Neural progenitor cell (in vitro differentiated cells): ENCODE measurements at regions not wholly inside any gene's neighbourhood (a gene's known extent, or its start where the extent isn't known, plus 50 kb on each side); places are given as distances from the start of the nearest gene placed in this dataset.
"Not testable (repeated sequence)": the region's sequence is repeated elsewhere in the genome, so short reads cannot be mapped to it uniquely, and the experiment has no call there.

Source experiments
- DNase-seq: peaks from one replicate; pipeline ENCODE4 v3.0.0-alpha.2; 2016; ENCODE audit warnings: low spot score
- H2AFZ ChIP-seq: fragments of 200-600 bp; sonication (generic); replicated peaks from 2 replicates; pipeline ENCODE4 v1.6.1; 2016; ENCODE audit warnings: antibody characterized with exemption
- H3F3A ChIP-seq: fragments of 200-600 bp; sonication (generic); 2 replicates; pipeline ENCODE4 v1.6.1; 2016; ENCODE audit warnings: antibody characterized with exemption, low read depth
- H3K27ac ChIP-seq: fragments of 200-600 bp; sonication (generic); 2 replicates; pipeline ENCODE4 v1.5.1; 2016; ENCODE audit warnings: mild to moderate bottlenecking
- H3K27me3 ChIP-seq: fragments of 200-600 bp; sonication (generic); 2 replicates; pipeline ENCODE4 v1.6.1; 2016; ENCODE audit warnings: mild to moderate bottlenecking, moderate library complexity
- H3K36me3 ChIP-seq: fragments of 200-600 bp; sonication (generic); 2 replicates; pipeline ENCODE4 v1.5.1; 2016
- H3K4me1 ChIP-seq: fragments of 200-600 bp; sonication (generic); 2 replicates; pipeline ENCODE4 v1.6.1; 2016; ENCODE audit warnings: mixed run types
- H3K4me2 ChIP-seq: fragments of 200-600 bp; sonication (generic); 2 replicates; pipeline ENCODE4 v1.6.1; 2016
- H3K4me3 ChIP-seq: fragments of 200-600 bp; sonication (generic); 2 replicates; pipeline ENCODE4 v1.5.1; 2016
- H3K79me2 ChIP-seq: fragments of 200-600 bp; sonication (generic); 2 replicates; pipeline ENCODE4 v1.6.1; 2016; ENCODE audit warnings: low read depth
- H3K9ac ChIP-seq: fragments of 200-600 bp; sonication (generic); 2 replicates; pipeline ENCODE4 v1.6.1; 2016
- H3K9me3 ChIP-seq: fragments of 200-600 bp; sonication (generic); 2 replicates; pipeline ENCODE4 v1.5.1; 2016; ENCODE audit warnings: low read depth
- H4K20me1 ChIP-seq: fragments of 200-600 bp; sonication (generic); 2 replicates; pipeline ENCODE4 v1.6.1; 2016; ENCODE audit warnings: low read depth
- H3K27ac Mint-ChIP-seq: 3 replicates; pipeline ENCODE4 v1.8.0; 2021; ENCODE audit warnings: mixed read lengths
- H3K27me3 Mint-ChIP-seq: 2 replicates; pipeline ENCODE4 v1.8.0; 2022; ENCODE audit warnings: low read depth, mild to moderate bottlenecking, inconsistent platforms, moderate library complexity, mixed read lengths; ENCODE audit not compliant: insufficient read depth
- H3K36me3 Mint-ChIP-seq: 3 replicates; pipeline ENCODE4 v1.8.0; 2021; ENCODE audit warnings: mixed read lengths
- H3K4me1 Mint-ChIP-seq: 3 replicates; pipeline ENCODE4 v1.8.0; 2021; ENCODE audit warnings: mixed read lengths
- H3K4me3 Mint-ChIP-seq: 3 replicates; pipeline ENCODE4 v1.8.0; 2021; ENCODE audit warnings: mild to moderate bottlenecking, moderate library complexity, mixed read lengths
- H3K9me3 Mint-ChIP-seq: 3 replicates; pipeline ENCODE4 v1.8.0; 2020; ENCODE audit warnings: mixed read lengths
- CTCF ChIP-seq: fragments of 200-600 bp; sonication (generic); IDR thresholded peaks from 2 replicates; pipeline ENCODE4 v1.5.1; 2017; ENCODE audit warnings: antibody characterized with exemption, mild to moderate bottlenecking
- EZH2 ChIP-seq: fragments of 200-600 bp; sonication (generic); IDR thresholded peaks from 2 replicates; pipeline ENCODE4 v1.6.1; 2017; ENCODE audit warnings: antibody characterized with exemption, mild to moderate bottlenecking, moderate library complexity
- EZH2phosphoT487 ChIP-seq: fragments of 200-600 bp; sonication (generic); IDR thresholded peaks from 2 replicates; pipeline ENCODE4 v1.6.1; 2017; ENCODE audit warnings: antibody characterized with exemption

DNA sequence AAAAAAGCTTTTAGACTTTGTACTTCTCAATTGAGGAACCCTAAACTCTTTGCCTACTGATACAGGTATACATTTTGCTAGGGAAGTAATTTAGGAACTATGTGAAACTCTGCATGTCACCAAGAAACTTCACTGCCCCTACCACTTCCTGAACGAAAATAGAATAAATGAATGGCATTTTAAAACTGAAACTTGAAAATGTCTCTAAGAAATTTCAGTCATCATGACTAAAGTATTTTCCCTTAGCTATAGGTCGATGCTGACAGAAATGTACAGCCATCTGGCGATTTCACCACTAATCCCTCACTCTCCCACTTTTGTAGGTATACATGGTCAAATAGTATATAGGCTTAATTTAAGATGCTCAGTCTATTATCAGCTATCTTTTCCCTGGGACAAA, 194.9 kb upstream of the SYT10 start:
- no peaks in the 10 kb centered on the region for H3K79me2 ChIP-seq
- DNase-seq = no peak
- Mint-ChIP-seq H3K36me3 (no peaks in the 10 kb centered on the region), H3K27me3 (no peaks in the 10 kb centered on the region), H3K4me1 (no peaks in the 10 kb centered on the region), H3K27ac (no peak overlapping the region), H3K9me3 (no peaks in the 10 kb centered on the region), H3K4me3 (no peak overlapping the region)
- no peak overlapping the region for H3K27ac ChIP-seq
- no peak overlapping the region for H3K4me2 ChIP-seq
- no peaks in the 10 kb centered on the region for H3K9me3 ChIP-seq
- H3K27me3 ChIP-seq = no peaks in the 10 kb centered on the region
- TF ChIP-seq CTCF = no peak
- TF ChIP-seq EZH2phosphoT487 = no peak
- no peak for TF ChIP-seq EZH2
- H3K9ac ChIP-seq = no peak overlapping the region
- no peak overlapping the region for H3K4me3 ChIP-seq
- no peak overlapping the region for H2AFZ ChIP-seq
- H4K20me1 ChIP-seq = no peaks in the 10 kb centered on the region
- H3K4me1 ChIP-seq = no peaks in the 10 kb centered on the region
- no peaks in the 10 kb centered on the region for H3K36me3 ChIP-seq
- no peaks in the 10 kb centered on the region for H3F3A ChIP-seq

DNA sequence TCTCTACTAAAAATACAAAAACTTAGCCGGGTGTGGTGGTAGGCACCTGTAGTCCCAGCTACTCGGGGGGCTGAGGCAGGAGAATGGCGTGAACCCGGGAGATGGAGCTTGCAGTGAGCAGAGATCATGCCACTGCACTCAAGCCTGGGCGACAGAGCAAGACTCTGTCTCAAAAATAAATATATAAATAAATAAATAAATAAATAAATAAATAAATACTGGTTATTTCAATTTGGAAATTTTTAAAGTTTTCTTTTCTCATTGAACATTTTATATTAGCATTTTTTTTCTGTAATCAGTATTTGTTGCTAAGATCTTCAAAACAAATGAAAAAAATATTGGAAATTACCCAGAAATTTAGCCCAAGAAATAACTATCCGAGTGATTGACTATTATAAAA, 197.3 kb upstream of the SYT10 start:
- not testable (repeated sequence) for H3K4me3 Mint-ChIP-seq, H3K9ac ChIP-seq, H3K9me3 ChIP-seq, H3K36me3 ChIP-seq, H3F3A ChIP-seq, H3K36me3 Mint-ChIP-seq, H3K27me3 ChIP-seq, H3K27ac ChIP-seq, DNase-seq, H3K27ac Mint-ChIP-seq, H3K4me2 ChIP-seq, H3K4me3 ChIP-seq, H2AFZ ChIP-seq, H3K4me1 Mint-ChIP-seq, H3K79me2 ChIP-seq, H3K27me3 Mint-ChIP-seq, H3K4me1 ChIP-seq, H3K9me3 Mint-ChIP-seq, H4K20me1 ChIP-seq

DNA sequence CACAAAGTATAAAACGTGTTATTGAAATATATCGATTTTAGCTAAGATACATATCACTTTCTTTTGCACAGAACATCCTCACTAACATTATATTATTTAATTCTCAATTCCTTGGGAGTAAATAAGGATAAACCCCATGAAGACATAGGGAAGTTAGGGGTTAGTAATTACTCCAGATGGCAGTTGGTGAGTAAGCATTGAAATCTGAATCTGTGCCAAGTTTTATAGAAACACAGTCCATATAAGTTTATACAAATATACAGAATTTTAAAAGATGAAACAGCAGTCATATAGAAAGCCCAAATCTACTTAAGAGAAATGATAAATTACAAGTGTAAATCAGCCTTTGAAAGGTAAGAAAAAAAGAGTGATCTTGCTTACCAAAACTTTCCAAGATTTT, 200.4 kb upstream of the SYT10 start:
- Histone ChIP-seq H2AFZ (no peak overlapping the region), H3K9ac (no peak overlapping the region), H3K4me2 (no peak overlapping the region), H3F3A (no peaks in the 10 kb centered on the region), H3K27me3 (no peaks in the 10 kb centered on the region), H3K79me2 (no peaks in the 10 kb centered on the region), H3K36me3 (no peaks in the 10 kb centered on the region), H3K4me1 (no peaks in the 10 kb centered on the region), H3K27ac (no peak overlapping the region), H4K20me1 (no peaks in the 10 kb centered on the region), H3K4me3 (no peak overlapping the region), H3K9me3 (no peaks in the 10 kb centered on the region)
- no peak for TF ChIP-seq CTCF
- TF ChIP-seq EZH2 = no peak
- Mint-ChIP-seq H3K36me3 (no peaks in the 10 kb centered on the region), H3K9me3 (no peaks in the 10 kb centered on the region), H3K27me3 (no peaks in the 10 kb centered on the region), H3K4me1 (no peaks in the 10 kb centered on the region), H3K27ac (no peak overlapping the region), H3K4me3 (no peak overlapping the region)
- DNase-seq = no peak

- H3K4me3 Mint-ChIP-seq = no peak overlapping the region
- no peaks in the 10 kb centered on the region for H3F3A ChIP-seq
- no peak overlapping the region for H3K4me2 ChIP-seq
- no peak for DNase-seq
- H3K4me1 ChIP-seq = no peaks in the 10 kb centered on the region
- H3K9ac ChIP-seq = no peak overlapping the region
- H3K9me3 Mint-ChIP-seq = peaks cover 10% of the 10 kb centered on the region
- H3K27ac ChIP-seq = no peak overlapping the region
- no peak overlapping the region for H3K4me3 ChIP-seq
- TF ChIP-seq EZH2 (no peak), EZH2phosphoT487 (no peak), CTCF (no peak)
- no peak overlapping the region for H2AFZ ChIP-seq
- H3K36me3 Mint-ChIP-seq = no peaks in the 10 kb centered on the region
- H3K4me1 Mint-ChIP-seq = peaks cover 7% of the 10 kb centered on the region
- H3K36me3 ChIP-seq = no peaks in the 10 kb centered on the region
- H3K27me3 ChIP-seq = no peaks in the 10 kb centered on the region
- H3K27me3 Mint-ChIP-seq = peaks cover 5% of the 10 kb centered on the region
- no peaks in the 10 kb centered on the region for H3K9me3 ChIP-seq
- no peak overlapping the region for H3K27ac Mint-ChIP-seq
- no peaks in the 10 kb centered on the region for H4K20me1 ChIP-seq
- no peaks in the 10 kb centered on the region for H3K79me2 ChIP-seq
Measured at GRCh38 chr12:33649992-33650391, 210.4 kb upstream of the SYT10 start.
